ENCODE measurements at regions not wholly inside any gene's neighbourhood (a gene's known extent, or its start where the extent isn't known, plus 50 kb on each side); places are given as distances from the start of the nearest gene placed in this dataset.

DNA sequence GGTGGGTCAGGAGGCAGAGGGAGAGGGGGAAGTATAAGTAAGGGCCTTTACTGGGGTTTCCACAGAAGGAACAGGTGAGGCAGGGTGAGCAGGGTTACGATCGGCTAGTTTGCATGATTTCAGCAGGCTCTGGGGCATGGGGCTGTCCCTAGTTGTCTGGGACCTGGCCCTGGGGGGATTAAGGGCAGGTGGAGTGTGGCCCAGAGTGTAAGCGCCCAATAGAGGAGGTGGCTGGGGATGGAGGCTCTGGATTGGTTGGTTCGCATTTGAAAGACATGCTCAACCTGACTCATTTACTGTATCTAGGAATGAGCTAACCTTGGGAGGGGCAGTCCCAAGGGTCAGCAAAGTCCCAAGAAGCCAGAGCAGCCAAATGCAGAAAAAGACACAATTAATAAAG, 230.3 kb downstream of the MAP2K4 start:
- no TSS peak for BruUV-seq (replicated peaks)
- TF ChIP-seq, protein P1, sequence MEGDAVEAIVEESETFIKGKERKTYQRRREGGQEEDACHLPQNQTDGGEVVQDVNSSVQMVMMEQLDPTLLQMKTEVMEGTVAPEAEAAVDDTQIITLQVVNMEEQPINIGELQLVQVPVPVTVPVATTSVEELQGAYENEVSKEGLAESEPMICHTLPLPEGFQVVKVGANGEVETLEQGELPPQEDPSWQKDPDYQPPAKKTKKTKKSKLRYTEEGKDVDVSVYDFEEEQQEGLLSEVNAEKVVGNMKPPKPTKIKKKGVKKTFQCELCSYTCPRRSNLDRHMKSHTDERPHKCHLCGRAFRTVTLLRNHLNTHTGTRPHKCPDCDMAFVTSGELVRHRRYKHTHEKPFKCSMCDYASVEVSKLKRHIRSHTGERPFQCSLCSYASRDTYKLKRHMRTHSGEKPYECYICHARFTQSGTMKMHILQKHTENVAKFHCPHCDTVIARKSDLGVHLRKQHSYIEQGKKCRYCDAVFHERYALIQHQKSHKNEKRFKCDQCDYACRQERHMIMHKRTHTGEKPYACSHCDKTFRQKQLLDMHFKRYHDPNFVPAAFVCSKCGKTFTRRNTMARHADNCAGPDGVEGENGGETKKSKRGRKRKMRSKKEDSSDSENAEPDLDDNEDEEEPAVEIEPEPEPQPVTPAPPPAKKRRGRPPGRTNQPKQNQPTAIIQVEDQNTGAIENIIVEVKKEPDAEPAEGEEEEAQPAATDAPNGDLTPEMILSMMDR (IDR thresholded peaks at IDR 0.05; ENCODE audit: unreplicated experiment): no peak
- POLR2A ChIA-PET: no interaction called here
- peaks cover 36% of the 10 kb centered on the region for H3K27me3 Mint-ChIP-seq (ENCODE audit: insufficient read depth, unreplicated experiment)
- H3K27ac Mint-ChIP-seq (ENCODE audit: low read depth, unreplicated experiment): no peak overlapping the region
- no peaks in the 10 kb centered on the region for H3K9me3 Mint-ChIP-seq (ENCODE audit: unreplicated experiment)
- no peak overlapping the region for H3K4me3 Mint-ChIP-seq (ENCODE audit: unreplicated experiment)
- CTCF ChIA-PET: interaction anchor here (0.6 kb wide), 1 partner anchor 710 kb away, joined by 4 read pairs; no protein-coding TSS in a partner anchor
- intact Hi-C loops (cut with micrococcal nuclease): loop anchor here (10.0 kb wide), 1 partner anchor 164 kb away; no protein-coding TSS in a partner anchor
- DNase-seq (ENCODE audit: unreplicated experiment): no peak
- no peaks in the 10 kb centered on the region for H3K36me3 Mint-ChIP-seq (ENCODE audit: insufficient read depth, unreplicated experiment)
- H3K4me1 Mint-ChIP-seq (ENCODE audit: insufficient read depth, unreplicated experiment): no peaks in the 10 kb centered on the region

- TF ChIP-seq, protein P1 (IDR thresholded peaks at IDR 0.05; ENCODE audit: unreplicated experiment): no peak
- ChIA-PET CTCF (interaction anchor here (0.5 to 0.6 kb wide), 2 partner anchors 419 to 778 kb away, joined by 3 to 4 read pairs; no protein-coding TSS in a partner anchor), POLR2A (no interaction called here)
- no peak for DNase-seq (ENCODE audit: unreplicated experiment)
- Mint-ChIP-seq H3K9me3 (ENCODE audit: unreplicated experiment) (no peaks in the 10 kb centered on the region), H3K27me3 (ENCODE audit: insufficient read depth, unreplicated experiment) (peaks cover 28% of the 10 kb centered on the region), H3K36me3 (ENCODE audit: insufficient read depth, unreplicated experiment) (no peaks in the 10 kb centered on the region), H3K27ac (ENCODE audit: low read depth, unreplicated experiment) (no peak overlapping the region), H3K4me3 (ENCODE audit: unreplicated experiment) (no peak overlapping the region), H3K4me1 (ENCODE audit: insufficient read depth, unreplicated experiment) (no peaks in the 10 kb centered on the region)
- BruUV-seq (replicated peaks): no TSS peak
- intact Hi-C loops (cut with micrococcal nuclease): loop anchor here (10.0 kb wide), 1 partner anchor 162 kb away; no protein-coding TSS in a partner anchor
Observed at GRCh38 chr17:12252462-12252861, 231.8 kb downstream of the MAP2K4 start.

DNA sequence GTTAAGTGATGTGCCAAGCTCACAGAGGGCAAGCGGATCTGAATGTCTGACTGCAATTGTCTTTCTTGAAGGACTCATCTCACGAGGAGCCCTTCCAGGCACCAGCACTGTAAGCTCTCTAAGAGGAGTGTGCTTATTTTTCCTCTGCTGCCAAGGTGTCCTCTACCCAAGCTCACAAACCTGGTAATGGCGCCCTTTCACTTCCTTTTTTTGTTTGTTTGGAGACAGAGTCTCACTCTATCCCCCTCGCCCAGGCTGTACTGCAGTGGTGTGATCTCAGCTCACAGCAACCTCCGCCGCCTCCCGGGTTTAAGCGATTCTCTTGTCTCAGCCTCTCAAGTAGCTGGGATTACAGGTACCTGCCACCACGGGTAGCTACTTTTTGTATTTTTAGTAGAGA, 233.8 kb downstream of the MAP2K4 start:
- CTCF ChIA-PET: interaction anchor here (0.6 to 6.6 kb wide), 12 partner anchors 23 to 757 kb away, joined by 3 to 82 read pairs (median 8); partner anchors contain the start of gene MYOCD

DNA sequence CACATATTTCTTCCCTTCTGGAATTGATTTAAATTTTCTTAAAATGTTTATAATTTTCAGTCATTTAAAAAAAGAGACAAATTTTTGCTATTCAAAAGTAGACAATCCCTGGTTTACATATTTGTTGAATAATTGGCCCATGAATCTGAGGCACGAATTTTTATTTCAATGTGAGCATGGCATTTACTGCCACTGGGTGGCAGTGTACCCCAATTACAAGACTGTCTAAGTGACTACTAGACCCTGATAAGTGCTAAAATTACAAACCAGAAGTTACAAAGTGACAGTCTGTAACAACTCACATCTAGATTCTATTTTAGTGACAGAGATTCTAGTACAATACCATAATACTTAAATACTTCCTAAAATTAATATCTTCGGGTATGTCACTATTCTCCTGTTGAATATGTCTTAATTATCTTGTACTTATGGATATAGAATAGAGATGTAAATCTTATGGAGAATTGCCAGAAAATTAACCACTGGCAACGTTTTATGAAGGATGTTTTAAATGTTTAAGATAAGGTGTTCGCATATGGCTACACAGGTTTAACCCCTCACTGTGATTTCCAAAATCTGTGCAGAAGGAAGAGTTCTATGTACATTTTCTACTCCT, 235.8 kb downstream of the MAP2K4 start:
- TF ChIP-seq, protein P1 (IDR thresholded peaks at IDR 0.05; ENCODE audit: unreplicated experiment): peak; percentile 76
- BruUV-seq (replicated peaks): no TSS peak
- Mint-ChIP-seq H3K27me3 (ENCODE audit: insufficient read depth, unreplicated experiment) (no peaks in the 10 kb centered on the region), H3K4me3 (ENCODE audit: unreplicated experiment) (no peak overlapping the region), H3K4me1 (ENCODE audit: insufficient read depth, unreplicated experiment) (no peaks in the 10 kb centered on the region), H3K9me3 (ENCODE audit: unreplicated experiment) (no peaks in the 10 kb centered on the region), H3K27ac (ENCODE audit: low read depth, unreplicated experiment) (no peak overlapping the region), H3K36me3 (ENCODE audit: insufficient read depth, unreplicated experiment) (no peaks in the 10 kb centered on the region)
- ChIA-PET CTCF (interaction anchor here (0.5 to 6.6 kb wide), 26 partner anchors 9 to 775 kb away, joined by 3 to 90 read pairs (median 4); partner anchors contain the start of genes ELAC2 and MYOCD), POLR2A (interaction anchor here (0.7 to 1.2 kb wide), 2 partner anchors 20 to 767 kb away, joined by 3 read pairs; no protein-coding TSS in a partner anchor)
- peak; percentile 56 for DNase-seq (ENCODE audit: unreplicated experiment)
- intact Hi-C loops (cut with micrococcal nuclease): loop anchor here (1.0 to 10.0 kb wide), 5 partner anchors 158 to 747 kb away; no protein-coding TSS in a partner anchor

More for the DNA sequence above, 233.8 kb downstream of the MAP2K4 start:
- POLR2A ChIA-PET: no interaction called here
- Mint-ChIP-seq H3K27ac (ENCODE audit: low read depth, unreplicated experiment) (no peak overlapping the region), H3K9me3 (ENCODE audit: unreplicated experiment) (no peaks in the 10 kb centered on the region), H3K36me3 (ENCODE audit: insufficient read depth, unreplicated experiment) (no peaks in the 10 kb centered on the region), H3K27me3 (ENCODE audit: insufficient read depth, unreplicated experiment) (peaks cover 11% of the 10 kb centered on the region), H3K4me3 (ENCODE audit: unreplicated experiment) (no peak overlapping the region), H3K4me1 (ENCODE audit: insufficient read depth, unreplicated experiment) (no peaks in the 10 kb centered on the region)
- no TSS peak for BruUV-seq (replicated peaks)
- intact Hi-C loops (cut with micrococcal nuclease): loop anchor here (10.0 kb wide), 1 partner anchor 160 kb away; no protein-coding TSS in a partner anchor
- TF ChIP-seq, protein P1 (IDR thresholded peaks at IDR 0.05; ENCODE audit: unreplicated experiment): no peak
- no peak for DNase-seq (ENCODE audit: unreplicated experiment)

All from MCF 10A (cell line).